Naive thymus-derived CD4-positive, alpha-beta T cell (primary cell): ENCODE measurements at regions not wholly inside any gene's neighbourhood (a gene's known extent, or its start where the extent isn't known, plus 50 kb on each side); places are given as distances from the start of the nearest gene placed in this dataset.
"Not testable (repeated sequence)": the region's sequence is repeated elsewhere in the genome, so short reads cannot be mapped to it uniquely, and the experiment has no call there.

ENCODE experiments used
- ATAC-seq: fragments of 150-1000 bp; cut with Tn5 transposase; 2 replicates; pipeline ENCODE4 v1.10.0; 2021; ENCODE audit warnings: mild to moderate bottlenecking, moderate library complexity
- CTCF ChIA-PET: fragments of 350-600 bp; sonication (Branson Sonifier 250); formaldehyde crosslinking; loops from one replicate; lab custom pipeline; 2021; ENCODE audit warnings: antibody characterized with exemption; lab: Charles Lee
- POLR2A ChIA-PET: fragments of 350-600 bp; sonication (Branson Sonifier 250); formaldehyde crosslinking; loops from one replicate; lab custom pipeline; 2021; ENCODE audit warnings: antibody characterized with exemption, inconsistent platforms; lab: Charles Lee
- DNase-seq, 9 donors: peaks; one replicate each; pipeline versions ENCODE4 v3.0.0 to v3.0.0-alpha.2; 2020 to 2022; ENCODE audit warnings: mixed read lengths in 1 of 9
- H3K27ac ChIP-seq: one replicate; pipeline ENCODE4 v1.7.0; 2013; ENCODE audit warnings: mild to moderate bottlenecking, low read depth, low read length, moderate library complexity
- H3K27me3 ChIP-seq, 2 donors: one replicate each; pipeline ENCODE4 v1.7.0; 2013; ENCODE audit warnings: low read length in 2 of 2, mild to moderate bottlenecking in 2 of 2, moderate library complexity in 2 of 2; ENCODE audit not compliant: control insufficient read depth in 2 of 2, insufficient read depth in 2 of 2
- H3K36me3 ChIP-seq, 3 experiments: 1 replicate in 2 of 3; 2 replicates in 1 of 3; pipeline ENCODE4 v1.7.0; 2013; ENCODE audit warnings: low read length in 3 of 3, mild to moderate bottlenecking in 3 of 3, moderate library complexity in 1 of 3; ENCODE audit not compliant: insufficient read depth in 3 of 3, control insufficient read depth in 2 of 3
- H3K4me1 ChIP-seq, 2 donors: one replicate each; pipeline ENCODE4 v1.7.0; 2013; ENCODE audit warnings: low read length in 2 of 2, mild to moderate bottlenecking in 2 of 2, moderate library complexity in 1 of 2; ENCODE audit not compliant: control insufficient read depth in 2 of 2, insufficient read depth in 2 of 2
- H3K4me3 ChIP-seq: 2 replicates; pipeline ENCODE4 v1.7.0; 2013; ENCODE audit warnings: mild to moderate bottlenecking, low read length
- H3K9me3 ChIP-seq, 3 experiments: 1 replicate in 2 of 3; 2 replicates in 1 of 3; pipeline ENCODE4 v1.7.0; 2013; ENCODE audit warnings: low read length in 3 of 3; ENCODE audit not compliant: control insufficient read depth in 2 of 3
- H3K27ac Mint-ChIP-seq, 9 donors: one replicate each; pipeline ENCODE4 v1.8.0; 2020 to 2022; ENCODE audit warnings: mixed read lengths in 9 of 9, mild to moderate bottlenecking in 8 of 9, moderate library complexity in 5 of 9, inconsistent platforms in 2 of 9
- H3K27me3 Mint-ChIP-seq, 5 donors: one replicate each; pipeline ENCODE4 v1.8.0; 2021 to 2022; ENCODE audit warnings: mixed read lengths in 5 of 5, mild to moderate bottlenecking in 1 of 5
- H3K36me3 Mint-ChIP-seq, 5 donors: one replicate each; pipeline ENCODE4 v1.8.0; 2020 to 2022; ENCODE audit warnings: mixed read lengths in 5 of 5, mild to moderate bottlenecking in 3 of 5, inconsistent platforms in 1 of 5
- H3K4me1 Mint-ChIP-seq, 7 donors: one replicate each; pipeline ENCODE4 v1.8.0; 2020 to 2022; ENCODE audit warnings: mixed read lengths in 7 of 7, mild to moderate bottlenecking in 3 of 7, inconsistent platforms in 1 of 7
- H3K4me3 Mint-ChIP-seq, 10 donors: one replicate each; pipeline ENCODE4 v1.8.0; 2020 to 2022; ENCODE audit warnings: mild to moderate bottlenecking in 10 of 10, mixed read lengths in 10 of 10, moderate library complexity in 6 of 10, inconsistent platforms in 2 of 10
- H3K9me3 Mint-ChIP-seq, 11 donors: one replicate each; pipeline ENCODE4 v1.8.0; 2020 to 2022; ENCODE audit warnings: mixed read lengths in 11 of 11, mild to moderate bottlenecking in 4 of 11, inconsistent platforms in 1 of 11, moderate library complexity in 1 of 11
- intact Hi-C, 2 donors: fragments of 100-400 bp; cut with micrococcal nuclease; formaldehyde crosslinking; loops; one replicate each; pipeline ENCODE4 v1.15.1; 2023

DNA sequence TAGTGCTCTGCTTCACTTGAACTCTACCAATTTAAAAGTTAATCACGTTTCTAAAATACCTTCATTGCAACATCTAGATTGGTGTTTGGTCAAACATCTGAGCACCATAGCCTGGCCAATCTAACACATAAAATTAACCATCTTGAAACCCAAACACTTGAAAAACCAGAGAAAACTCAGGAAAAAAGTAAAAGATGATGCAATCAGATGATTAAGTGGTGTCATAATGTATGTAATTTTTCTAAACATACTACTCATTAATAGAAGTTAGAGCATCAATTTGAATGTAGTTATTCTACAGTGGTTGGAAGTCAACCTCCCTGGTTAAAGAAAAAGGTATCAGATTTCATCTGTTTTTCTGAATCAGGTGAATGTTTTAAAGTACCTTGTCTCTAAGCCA is 228.6 kb upstream of the ID4 start:
- Histone ChIP-seq H3K27me3 (no peaks in the 10 kb centered on the region), H3K4me3 (no peak overlapping the region), H3K27ac (no peak overlapping the region), H3K4me1 (no peaks in the 10 kb centered on the region), H3K9me3 (no peaks in the 10 kb centered on the region), H3K36me3 (no peaks in the 10 kb centered on the region)
- no peak overlapping the region for H3K4me3 Mint-ChIP-seq
- H3K4me1 Mint-ChIP-seq: no peaks in the 10 kb centered on the region
- no peak overlapping the region for H3K27ac Mint-ChIP-seq
- H3K36me3 Mint-ChIP-seq: no peaks in the 10 kb centered on the region
- H3K27me3 Mint-ChIP-seq: peaks cover 0 to 8% (median 0%) of the 10 kb centered on the region in 5 donors
- CTCF ChIA-PET: no interaction called here
- no peak for ATAC-seq
- intact Hi-C loops: no loop called here
- DNase-seq: no peak
- POLR2A ChIA-PET: no interaction called here
- peaks cover 0 to 14% (median 7%) of the 10 kb centered on the region in 11 donors for H3K9me3 Mint-ChIP-seq

DNA sequence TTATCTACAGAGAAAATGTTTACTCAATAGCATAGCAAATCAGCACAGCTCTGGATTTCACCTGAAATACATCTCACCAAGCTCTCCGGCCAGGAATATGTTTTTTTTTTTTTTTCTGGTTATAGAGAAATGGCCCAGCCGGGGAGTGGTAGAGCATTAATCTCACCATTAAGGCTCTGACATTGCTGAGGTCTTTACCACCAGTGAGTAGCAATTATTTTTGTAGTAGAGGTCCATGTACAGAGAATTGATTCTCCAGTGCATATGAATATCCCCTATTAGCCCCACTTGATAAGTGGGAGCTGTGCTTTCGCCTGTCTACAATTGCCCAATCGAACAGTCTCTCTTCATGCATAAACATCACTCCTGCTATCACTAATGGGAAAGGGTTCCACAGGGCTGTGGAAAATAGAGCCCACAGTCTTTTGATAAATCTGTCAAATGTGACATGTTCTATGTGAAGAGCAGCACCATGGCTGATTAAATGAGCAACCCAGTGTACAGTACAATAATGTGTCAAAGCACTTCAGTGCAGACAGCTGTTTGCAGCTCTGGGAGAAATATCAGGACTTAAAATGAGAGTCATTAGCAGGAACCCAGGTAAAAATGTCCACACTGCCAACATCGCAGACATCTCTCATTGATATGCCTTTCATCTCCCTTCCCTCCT is 227.1 kb upstream of the ID4 start:
- H3K36me3 ChIP-seq: no peaks in the 10 kb centered on the region
- ATAC-seq: no peak
- H3K27me3 ChIP-seq: no peaks in the 10 kb centered on the region
- peaks cover 0 to 12% (median 10%) of the 10 kb centered on the region in 11 donors for H3K9me3 Mint-ChIP-seq
- H3K4me3 Mint-ChIP-seq: no peak overlapping the region
- H3K27ac Mint-ChIP-seq: no peak overlapping the region
- CTCF ChIA-PET: no interaction called here
- no peak for DNase-seq
- peaks cover 0 to 5% (median 0%) of the 10 kb centered on the region in 5 donors for H3K27me3 Mint-ChIP-seq
- POLR2A ChIA-PET: no interaction called here
- H3K36me3 Mint-ChIP-seq: no peaks in the 10 kb centered on the region
- H3K4me3 ChIP-seq: no peak overlapping the region
- H3K4me1 Mint-ChIP-seq: no peaks in the 10 kb centered on the region
- no peaks in the 10 kb centered on the region for H3K4me1 ChIP-seq
- intact Hi-C loops: no loop called here
- H3K9me3 ChIP-seq: peaks cover 0 to 9% (median 0%) of the 10 kb centered on the region in 3 experiments
- no peak overlapping the region for H3K27ac ChIP-seq

DNA sequence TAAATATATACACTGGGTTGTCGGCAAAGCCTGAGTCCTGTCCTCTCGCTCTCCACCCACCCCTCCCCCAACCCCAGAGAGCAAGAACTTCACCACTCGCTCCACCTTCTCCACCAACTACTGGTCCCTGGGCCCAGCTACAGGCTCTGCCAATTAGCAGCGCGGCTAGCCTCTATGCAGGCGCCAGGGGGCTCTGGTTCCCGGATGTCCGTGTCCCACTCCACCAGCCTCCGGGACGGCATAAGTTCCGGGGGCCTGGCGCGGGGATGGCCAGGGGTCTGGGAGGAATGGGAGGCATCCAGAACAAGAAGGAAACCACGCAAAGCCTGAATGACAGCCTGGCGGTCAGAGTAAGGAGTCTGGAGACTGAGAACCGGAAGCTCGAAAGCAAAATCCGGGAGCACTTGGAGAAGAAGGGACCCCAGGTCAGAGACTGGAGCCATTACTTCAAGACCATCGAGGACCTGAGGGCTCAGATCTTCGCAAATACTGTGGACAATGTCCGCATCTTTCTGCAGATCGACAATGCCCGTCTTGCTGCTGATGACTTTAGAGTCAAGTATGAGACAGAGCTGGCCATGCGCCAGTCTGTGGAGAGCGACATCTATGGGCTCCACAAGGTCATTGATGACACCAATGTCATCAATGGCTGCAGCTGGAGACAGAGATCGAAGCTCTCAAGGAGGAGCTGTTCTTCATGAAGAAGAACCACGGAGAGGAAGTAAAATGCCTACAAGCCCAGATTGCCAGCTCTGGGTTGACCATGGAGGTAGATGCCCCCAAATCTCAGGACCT is 224.3 kb upstream of the ID4 start:
- H3K27me3 ChIP-seq, H3K36me3 ChIP-seq, H3K36me3 Mint-ChIP-seq, H3K4me1 Mint-ChIP-seq, H3K4me1 ChIP-seq, POLR2A ChIA-PET, H3K4me3 Mint-ChIP-seq, DNase-seq, H3K27ac ChIP-seq, ATAC-seq, H3K27ac Mint-ChIP-seq, H3K4me3 ChIP-seq, H3K27me3 Mint-ChIP-seq, intact Hi-C loops: not testable (repeated sequence)
- H3K9me3 Mint-ChIP-seq: peaks cover 0 to 31% (median 14%) of the 10 kb centered on the region in 11 donors
- H3K9me3 ChIP-seq: peaks cover 0 to 15% (median 0%) of the 10 kb centered on the region in 3 experiments
- CTCF ChIA-PET: interaction anchor here (0.6 kb wide), 1 partner anchor 1579 kb away, joined by 5 read pairs; no protein-coding TSS in a partner anchor

DNA sequence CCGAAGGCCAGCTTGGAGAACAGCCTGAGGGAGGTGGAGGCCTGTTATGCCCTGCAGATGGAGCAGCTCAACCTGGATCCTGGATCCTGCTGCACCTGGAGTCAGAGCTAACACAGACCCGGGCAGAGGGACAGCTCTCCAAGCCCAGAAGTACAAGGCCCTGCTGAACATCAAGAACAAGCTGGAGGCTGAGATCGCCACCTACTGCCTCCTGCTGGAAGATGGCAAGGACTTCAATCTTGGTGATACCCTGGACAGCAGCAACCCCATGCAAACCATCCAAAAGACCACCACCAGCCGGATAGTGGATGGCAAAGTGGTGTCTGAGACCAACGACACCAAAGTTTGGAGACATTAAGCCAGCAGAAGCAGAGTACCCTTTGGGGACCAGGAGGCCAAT is 223.5 kb upstream of the ID4 start:
- intact Hi-C loops: no loop called here
- DNase-seq (no peak), ATAC-seq (no peak)
- POLR2A ChIA-PET: no interaction called here
- Mint-ChIP-seq H3K9me3 (peaks cover 0 to 37% (median 17%) of the 10 kb centered on the region in 11 donors), H3K4me3 (no peak overlapping the region), H3K4me1 (no peaks in the 10 kb centered on the region), H3K27me3 (peaks cover 0 to 5% (median 0%) of the 10 kb centered on the region in 5 donors), H3K36me3 (peaks cover 0 to 4% (median 0%) of the 10 kb centered on the region in 5 donors), H3K27ac (no peak overlapping the region)
- no peak overlapping the region for H3K4me3 ChIP-seq
- H3K27me3 ChIP-seq: no peaks in the 10 kb centered on the region
- peaks cover 0 to 15% (median 0%) of the 10 kb centered on the region in 3 experiments for H3K9me3 ChIP-seq
- no peaks in the 10 kb centered on the region for H3K4me1 ChIP-seq
- no peaks in the 10 kb centered on the region for H3K36me3 ChIP-seq
- CTCF ChIA-PET: no interaction called here
- no peak overlapping the region for H3K27ac ChIP-seq

DNA sequence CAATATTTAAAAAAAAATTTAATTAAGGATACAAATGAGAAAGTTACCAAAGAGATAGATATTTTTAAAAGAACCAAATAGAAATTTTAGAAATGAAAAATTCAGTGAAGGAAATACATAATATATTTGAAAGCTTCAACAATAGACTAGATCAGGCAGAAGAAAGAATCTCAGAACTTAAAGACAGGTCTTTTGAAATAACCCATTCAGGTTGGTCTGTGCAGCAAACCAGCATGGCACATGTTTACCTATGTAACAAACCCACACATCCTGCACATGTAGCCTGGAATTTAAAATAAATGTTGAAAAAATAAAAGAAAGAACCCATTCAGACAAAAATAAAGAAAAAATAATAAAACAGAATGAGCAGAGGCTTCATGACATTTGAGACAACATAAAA is 221.1 kb upstream of the ID4 start:
- Histone ChIP-seq H3K4me3 (no peak overlapping the region), H3K27me3 (no peaks in the 10 kb centered on the region), H3K9me3 (peaks cover 0 to 15% (median 0%) of the 10 kb centered on the region in 3 experiments), H3K36me3 (no peaks in the 10 kb centered on the region), H3K4me1 (no peaks in the 10 kb centered on the region), H3K27ac (no peak overlapping the region)
- peaks cover 0 to under 1% (median 0%) of the 10 kb centered on the region in 5 donors for H3K27me3 Mint-ChIP-seq
- no peaks in the 10 kb centered on the region for H3K4me1 Mint-ChIP-seq
- DNase-seq: no peak
- POLR2A ChIA-PET: no interaction called here
- CTCF ChIA-PET: no interaction called here
- H3K36me3 Mint-ChIP-seq: peaks cover 0 to 4% (median 0%) of the 10 kb centered on the region in 5 donors
- H3K27ac Mint-ChIP-seq: no peak overlapping the region
- intact Hi-C loops: no loop called here
- ATAC-seq: no peak
- no peak overlapping the region for H3K4me3 Mint-ChIP-seq
- peaks cover 0 to 37% (median 18%) of the 10 kb centered on the region in 11 donors for H3K9me3 Mint-ChIP-seq

DNA sequence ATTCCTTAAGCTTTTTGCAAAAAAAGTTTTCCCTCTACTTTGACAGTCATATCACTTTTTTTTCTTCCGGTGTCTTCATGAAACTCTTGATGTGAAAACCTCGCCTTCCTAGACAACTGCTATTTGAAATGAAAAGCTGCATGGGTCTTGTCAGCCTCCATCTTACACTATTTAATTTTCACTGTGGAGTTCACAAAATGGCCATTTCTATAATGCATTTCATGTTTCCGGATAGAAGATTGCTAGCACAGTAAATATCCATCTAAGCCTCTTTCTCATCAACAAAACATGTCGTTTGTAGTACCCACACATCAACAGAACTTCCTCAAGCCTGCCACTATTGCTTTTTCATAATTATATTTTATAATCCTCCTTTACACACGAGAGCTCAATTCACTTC is 204.9 kb upstream of the ID4 start:
- CTCF ChIA-PET: no interaction called here
- no peaks in the 10 kb centered on the region for H3K4me1 Mint-ChIP-seq
- no peaks in the 10 kb centered on the region for H3K9me3 ChIP-seq
- no peak for DNase-seq
- no peaks in the 10 kb centered on the region for H3K27me3 Mint-ChIP-seq
- no peak overlapping the region for H3K4me3 ChIP-seq
- intact Hi-C loops: no loop called here
- H3K27me3 ChIP-seq: no peaks in the 10 kb centered on the region
- H3K27ac Mint-ChIP-seq: no peak overlapping the region
- peaks cover 0 to 14% (median under 1%) of the 10 kb centered on the region in 11 donors for H3K9me3 Mint-ChIP-seq
- no peaks in the 10 kb centered on the region for H3K36me3 Mint-ChIP-seq
- POLR2A ChIA-PET: no interaction called here
- no peak overlapping the region for H3K4me3 Mint-ChIP-seq
- H3K4me1 ChIP-seq: no peaks in the 10 kb centered on the region
- H3K36me3 ChIP-seq: no peaks in the 10 kb centered on the region
- H3K27ac ChIP-seq: no peak overlapping the region
- ATAC-seq: no peak
